Right lobe of liver (tissue), 6 donors: ENCODE measurements at regions not wholly inside any gene's neighbourhood (a gene's known extent, or its start where the extent isn't known, plus 50 kb on each side); places are given as distances from the start of the nearest gene placed in this dataset.

Experiments
- ATAC-seq, 4 donors: fragments of 200-7000 bp; cut with Tn5 transposase; one replicate each; pipeline ENCODE4 v1.9.1; 2020; ENCODE audit warnings: mild to moderate bottlenecking in 4 of 4, moderate library complexity in 4 of 4
- DNase-seq, 3 donors: peaks; one replicate each; pipeline ENCODE4 v3.0.0-alpha.2; 2020
- H3K27ac ChIP-seq, 3 donors: fragments of 200-600 bp; one replicate each; pipeline ENCODE4 v1.8.0; 2022
- H3K27me3 ChIP-seq, 2 donors: fragments of 200-600 bp; one replicate each; pipeline ENCODE4 v1.8.0; 2022
- H3K36me3 ChIP-seq, 4 donors: fragments of 200-600 bp; sonication (generic) in 1 of 4; one replicate each; pipeline versions ENCODE4 v1.5.1 to v1.8.0; 2017 to 2022; ENCODE audit warnings: control low read depth in 1 of 4
- H3K4me1 ChIP-seq, 4 donors: fragments of 200-600 bp; sonication (generic) in 1 of 4; one replicate each; pipeline versions ENCODE4 v1.5.1 to v1.8.0; 2017 to 2022; ENCODE audit warnings: control low read depth in 1 of 4
- H3K4me3 ChIP-seq, 3 donors: fragments of 200-600 bp; one replicate each; pipeline ENCODE4 v1.8.0; 2022
- H3K9me3 ChIP-seq, 4 donors: fragments of 200-600 bp; sonication (generic) in 1 of 4; one replicate each; pipeline versions ENCODE4 v1.5.1 to v1.8.0; 2017 to 2022; ENCODE audit warnings: control low read depth in 1 of 4
- POLR2A ChIP-seq: fragments of 450-650 bp; IDR thresholded peaks from one replicate; pipeline ENCODE4 v1.6.1; 2017; ENCODE audit warnings: antibody characterized with exemption, mild to moderate bottlenecking
- WGBS: methylation state at CpG from one replicate; pipeline ENCODE4 v1.1.6; 2018; ENCODE audit warnings: low coverage, low lambda C conversion rate; ENCODE audit not compliant: insufficient coverage; ENCODE audit errors: missing lambda C conversion rate; 5-methylcytosine and 5-hydroxymethylcytosine counted together
- intact Hi-C, 2 donors: fragments of 100-400 bp; cut with DNase I; formaldehyde crosslinking; loops; one replicate each; pipeline versions ENCODE4 v1.11.2 to v1.14.1; 2022
- TF ChIP-seq, protein P1 (sequence below), 4 donors: fragments of 200-600 bp in 3 of 4; fragments of 450-650 bp in 1 of 4; IDR thresholded peaks; one replicate each; pipeline versions ENCODE4 v1.5.1 to v1.8.0; 2016 to 2022; ENCODE audit warnings: antibody characterized with exemption in 4 of 4, mild to moderate bottlenecking in 2 of 4
- donor health status: DM: no; HTN: yes; CAD: no.
- donor health status: DM: no; HTN: no; CAD: no.
- donor health status: DM: no; HTN: no; CAD: no.
- donor health status: DM: no; HTN: yes; CAD: no.
- donor health status: DM: no; HTN: yes; CAD: no.

DNA sequence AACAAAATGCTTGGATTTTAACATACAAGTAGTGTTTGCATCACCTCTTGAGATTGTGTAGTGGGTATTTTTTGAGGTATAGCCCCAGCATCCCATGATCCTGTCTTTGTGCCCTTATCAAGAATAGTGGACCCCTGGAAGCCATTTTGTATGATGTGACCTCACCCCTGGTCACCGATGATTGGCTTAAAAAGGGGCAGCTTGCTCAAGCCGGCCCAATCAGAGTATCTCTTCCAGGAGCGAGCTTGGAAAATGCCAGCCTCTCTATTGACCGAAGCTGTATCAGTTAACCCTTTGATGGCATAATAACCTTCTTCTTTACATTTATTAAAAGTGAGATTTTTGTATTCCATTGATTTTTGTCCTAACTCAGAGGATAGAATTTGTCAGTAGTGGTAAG lies 55.5 kb upstream of the FAM20A start:
- H3K27ac ChIP-seq: no peak overlapping the region

More for the DNA sequence above, 55.5 kb upstream of the FAM20A start:
- intact Hi-C loops: no loop called here
- Histone ChIP-seq H3K4me1 (peaks cover 0 to 20% (median 7%) of the 10 kb centered on the region in 4 donors), H3K36me3 (no peaks in the 10 kb centered on the region), H3K27me3 (no peaks in the 10 kb centered on the region), H3K9me3 (no peaks in the 10 kb centered on the region), H3K4me3 (no peak overlapping the region)
- DNase-seq (no peak), ATAC-seq (no peak)
- no CpG with 5 or more reads among the region's 4 CpGs for WGBS
- TF ChIP-seq POLR2A: no peak
- TF ChIP-seq, protein P1, sequence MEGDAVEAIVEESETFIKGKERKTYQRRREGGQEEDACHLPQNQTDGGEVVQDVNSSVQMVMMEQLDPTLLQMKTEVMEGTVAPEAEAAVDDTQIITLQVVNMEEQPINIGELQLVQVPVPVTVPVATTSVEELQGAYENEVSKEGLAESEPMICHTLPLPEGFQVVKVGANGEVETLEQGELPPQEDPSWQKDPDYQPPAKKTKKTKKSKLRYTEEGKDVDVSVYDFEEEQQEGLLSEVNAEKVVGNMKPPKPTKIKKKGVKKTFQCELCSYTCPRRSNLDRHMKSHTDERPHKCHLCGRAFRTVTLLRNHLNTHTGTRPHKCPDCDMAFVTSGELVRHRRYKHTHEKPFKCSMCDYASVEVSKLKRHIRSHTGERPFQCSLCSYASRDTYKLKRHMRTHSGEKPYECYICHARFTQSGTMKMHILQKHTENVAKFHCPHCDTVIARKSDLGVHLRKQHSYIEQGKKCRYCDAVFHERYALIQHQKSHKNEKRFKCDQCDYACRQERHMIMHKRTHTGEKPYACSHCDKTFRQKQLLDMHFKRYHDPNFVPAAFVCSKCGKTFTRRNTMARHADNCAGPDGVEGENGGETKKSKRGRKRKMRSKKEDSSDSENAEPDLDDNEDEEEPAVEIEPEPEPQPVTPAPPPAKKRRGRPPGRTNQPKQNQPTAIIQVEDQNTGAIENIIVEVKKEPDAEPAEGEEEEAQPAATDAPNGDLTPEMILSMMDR (IDR thresholded peaks at IDR 0.05): no peak
